Keratinocyte (primary cell): ENCODE measurements at regions not wholly inside any gene's neighbourhood (a gene's known extent, or its start where the extent isn't known, plus 50 kb on each side); places are given as distances from the start of the nearest gene placed in this dataset.

Source experiments
- DNase-seq: peaks from one replicate; pipeline ENCODE4 v3.0.0-alpha.2; 2011; ENCODE audit warnings: low read depth, missing footprints, low spot score
- FAIRE-seq: peaks from 2 replicates; lab custom pipeline; 2011; peaks lifted over from hg19 to GRCh38; lab: Jason Lieb, UNC
- H2AFZ ChIP-seq: 2 replicates; pipeline ENCODE4 v1.6.0; 2012; ENCODE audit warnings: low read length, control low read depth, inconsistent platforms; ENCODE audit not compliant: control insufficient read depth
- H3K27ac ChIP-seq: 2 replicates; pipeline ENCODE4 v1.5.1; 2011; ENCODE audit warnings: low read length; ENCODE audit not compliant: control insufficient read depth, insufficient read depth
- H3K27me3 ChIP-seq: 3 replicates; pipeline ENCODE4 v1.6.0; 2011; ENCODE audit warnings: low read length; ENCODE audit not compliant: control insufficient read depth, insufficient read depth; ENCODE audit errors: extremely low read depth
- H3K36me3 ChIP-seq, 2 experiments: 2 replicates in 1 of 2; 3 replicates in 1 of 2; pipeline ENCODE4 v1.5.1; 2011; ENCODE audit warnings: low read length in 2 of 2, mild to moderate bottlenecking in 1 of 2; ENCODE audit not compliant: control insufficient read depth in 2 of 2, insufficient read depth in 2 of 2; ENCODE audit errors: extremely low read depth in 1 of 2
- H3K4me1 ChIP-seq: 3 replicates; pipeline ENCODE4 v1.5.1; 2011; ENCODE audit warnings: low read length; ENCODE audit not compliant: control insufficient read depth, insufficient read depth; ENCODE audit errors: extremely low read depth
- H3K4me2 ChIP-seq: 3 replicates; pipeline ENCODE4 v1.6.0; 2011; ENCODE audit warnings: low read depth, low read length; ENCODE audit not compliant: control insufficient read depth, insufficient read depth; ENCODE audit errors: extremely low read depth
- H3K4me3 ChIP-seq, 3 experiments: fragments of 200-600 bp in 1 of 3; sonication (generic) in 1 of 3; 2 replicates in 2 of 3; 3 replicates in 1 of 3; pipeline ENCODE4 v1.5.1; 2011 to 2016; ENCODE audit warnings: low read length in 3 of 3, mild to moderate bottlenecking in 3 of 3, control low read depth in 2 of 3, inconsistent platforms in 1 of 3, low read depth in 1 of 3, mixed read lengths in 1 of 3, mixed run types in 1 of 3, moderate library complexity in 1 of 3; ENCODE audit not compliant: control insufficient read depth in 2 of 3, insufficient read depth in 2 of 3; ENCODE audit errors: extremely low read depth in 1 of 3
- H3K79me2 ChIP-seq: 2 replicates; pipeline ENCODE4 v1.6.0; 2012; ENCODE audit warnings: low read length; ENCODE audit not compliant: control insufficient read depth, insufficient read depth
- H3K9ac ChIP-seq: 3 replicates; pipeline ENCODE4 v1.6.0; 2011; ENCODE audit warnings: low read length; ENCODE audit not compliant: control insufficient read depth, insufficient read depth; ENCODE audit errors: extremely low read depth
- H3K9me1 ChIP-seq: 3 replicates; pipeline ENCODE4 v1.6.0; 2011; ENCODE audit warnings: low read length; ENCODE audit not compliant: control insufficient read depth, insufficient read depth; ENCODE audit errors: extremely low read depth
- H3K9me3 ChIP-seq: 2 replicates; pipeline ENCODE4 v1.5.1; 2012; ENCODE audit warnings: low read depth, low read length; ENCODE audit not compliant: control insufficient read depth
- H4K20me1 ChIP-seq: 3 replicates; pipeline ENCODE4 v1.6.0; 2011; ENCODE audit warnings: low read length; ENCODE audit not compliant: control insufficient read depth, insufficient read depth; ENCODE audit errors: extremely low read depth
- EZH2 ChIP-seq: IDR thresholded peaks from one replicate; pipeline ENCODE4 v1.6.1; 2012; ENCODE audit warnings: inconsistent platforms, mild to moderate bottlenecking, low read length, moderate library complexity
- dilution Hi-C: fragments of 300-500 bp; cut with MboI; formaldehyde crosslinking; loops from one replicate; pipeline ENCODE4 v1.7.0; 2020; ENCODE audit warnings: low sequenced_read_pairs; ENCODE audit not compliant: extremely low pct_ligation_motif_present
- TF ChIP-seq, protein P1 (sequence below), 3 experiments: IDR thresholded peaks in 1 of 3; conservative IDR thresholded peaks in 1 of 3; optimal IDR thresholded peaks in 1 of 3; 2 replicates in 2 of 3; 3 replicates in 1 of 3; pipeline versions ENCODE3 to v1.5.1; 2011; ENCODE audit warnings: low read length in 3 of 3, mild to moderate bottlenecking in 3 of 3, moderate library complexity in 2 of 3, control low read depth in 1 of 3, inconsistent platforms in 1 of 3; ENCODE audit not compliant: insufficient read depth in 2 of 3; ENCODE audit errors: extremely low read depth in 1 of 3

DNA sequence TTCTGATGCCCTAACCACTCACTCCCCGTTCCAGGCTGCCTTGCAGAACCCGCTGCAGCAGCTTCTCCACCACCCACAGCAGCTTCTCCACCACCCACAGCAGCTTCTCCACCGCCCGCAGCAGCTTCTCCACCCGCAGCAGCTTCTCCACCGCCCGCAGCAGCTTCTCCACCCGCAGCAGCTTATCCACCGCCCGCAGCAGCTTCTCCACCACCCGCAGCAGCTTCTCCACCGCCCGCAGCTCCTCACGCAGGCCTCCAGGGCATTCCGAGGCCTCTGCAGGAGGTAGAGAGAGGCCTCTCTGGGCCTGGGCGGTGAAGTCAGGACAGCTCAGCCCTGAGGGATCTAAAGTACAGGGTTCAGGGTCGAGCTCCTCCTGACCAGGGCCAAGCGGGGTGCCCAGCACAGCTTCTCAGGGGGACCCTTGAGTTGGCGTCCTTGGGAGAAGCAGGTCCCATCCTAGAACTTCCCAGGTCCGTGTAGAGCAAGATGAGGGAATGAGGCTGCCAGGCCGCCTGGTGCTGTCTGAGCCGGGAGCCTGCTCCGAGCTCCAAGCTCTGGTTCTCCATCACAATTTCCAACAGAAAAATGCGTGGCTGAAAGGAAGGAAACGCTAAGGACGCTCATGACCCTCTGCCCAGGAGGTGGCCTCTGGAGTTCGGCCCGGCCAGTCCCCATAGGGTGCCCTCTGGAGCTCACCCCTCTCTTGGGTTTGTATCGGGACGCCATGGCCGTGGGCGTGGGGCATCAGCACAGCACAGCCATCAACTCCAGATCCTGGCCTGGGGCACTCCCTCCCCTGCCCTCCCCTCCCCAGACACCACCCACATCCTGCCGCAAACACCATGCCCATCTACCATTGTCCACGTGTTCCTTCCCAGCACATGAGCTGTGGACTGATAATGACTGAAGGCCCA is 528.6 kb downstream of the BRD1 start:
- TF ChIP-seq, protein P1, sequence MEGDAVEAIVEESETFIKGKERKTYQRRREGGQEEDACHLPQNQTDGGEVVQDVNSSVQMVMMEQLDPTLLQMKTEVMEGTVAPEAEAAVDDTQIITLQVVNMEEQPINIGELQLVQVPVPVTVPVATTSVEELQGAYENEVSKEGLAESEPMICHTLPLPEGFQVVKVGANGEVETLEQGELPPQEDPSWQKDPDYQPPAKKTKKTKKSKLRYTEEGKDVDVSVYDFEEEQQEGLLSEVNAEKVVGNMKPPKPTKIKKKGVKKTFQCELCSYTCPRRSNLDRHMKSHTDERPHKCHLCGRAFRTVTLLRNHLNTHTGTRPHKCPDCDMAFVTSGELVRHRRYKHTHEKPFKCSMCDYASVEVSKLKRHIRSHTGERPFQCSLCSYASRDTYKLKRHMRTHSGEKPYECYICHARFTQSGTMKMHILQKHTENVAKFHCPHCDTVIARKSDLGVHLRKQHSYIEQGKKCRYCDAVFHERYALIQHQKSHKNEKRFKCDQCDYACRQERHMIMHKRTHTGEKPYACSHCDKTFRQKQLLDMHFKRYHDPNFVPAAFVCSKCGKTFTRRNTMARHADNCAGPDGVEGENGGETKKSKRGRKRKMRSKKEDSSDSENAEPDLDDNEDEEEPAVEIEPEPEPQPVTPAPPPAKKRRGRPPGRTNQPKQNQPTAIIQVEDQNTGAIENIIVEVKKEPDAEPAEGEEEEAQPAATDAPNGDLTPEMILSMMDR (optimal IDR thresholded peaks at IDR 0.05 in 1 of 3, IDR thresholded peaks at IDR 0.05 in 1 of 3, conservative IDR thresholded peaks at IDR 0.05 in 1 of 3; ENCODE audit: extremely low read depth in 1 of 3, insufficient read depth in 2 of 3, low read length in 3 of 3): no peak
- TF ChIP-seq EZH2: no peak
- H2AFZ ChIP-seq: no peak overlapping the region
- DNase-seq: no peak

DNA sequence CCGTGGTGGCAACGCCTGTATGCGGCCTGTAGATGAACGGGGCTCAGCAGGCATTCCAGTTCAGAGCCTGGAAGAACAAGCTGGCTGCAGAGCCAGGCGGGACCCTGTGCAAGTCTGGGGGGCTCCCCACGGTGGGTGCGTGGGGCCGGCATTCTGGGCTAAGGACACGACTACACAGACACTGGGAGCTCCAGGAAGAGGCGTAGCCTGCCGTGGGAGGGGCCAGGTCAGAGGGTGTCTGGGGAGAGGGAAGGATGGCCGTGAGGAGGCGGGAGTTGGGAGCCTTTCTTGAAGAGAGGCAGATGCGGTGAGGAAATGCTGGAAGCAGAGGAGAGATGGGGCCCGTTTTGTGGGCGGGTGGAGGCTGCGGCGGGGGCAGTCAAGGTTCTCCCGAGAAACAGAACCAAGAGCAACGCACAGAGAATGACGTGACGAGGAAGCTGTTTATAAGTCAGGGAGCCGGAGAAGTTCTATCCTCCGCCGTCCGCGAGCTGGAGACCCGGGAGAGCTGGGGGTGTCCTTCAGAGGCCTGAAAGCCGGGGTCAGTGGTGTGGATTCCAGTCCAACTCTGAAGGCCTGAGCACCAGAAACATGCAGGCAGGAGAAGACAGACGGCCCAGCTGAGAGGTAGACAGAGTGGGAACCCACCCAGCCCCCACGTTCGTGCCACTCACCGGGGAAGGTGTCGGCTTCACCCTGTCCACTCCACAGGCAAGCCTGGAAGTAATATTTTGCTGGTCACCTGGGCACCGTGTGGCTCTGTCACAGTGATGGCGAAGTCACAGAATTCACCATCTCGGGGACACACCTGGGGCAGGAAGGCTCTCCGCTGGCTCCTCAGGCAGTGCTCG is 529.6 kb downstream of the BRD1 start:
- dilution Hi-C loops: no loop called here
- Histone ChIP-seq H3K4me3 (no peak overlapping the region), H3K27me3 (no peaks in the 10 kb centered on the region), H4K20me1 (no peaks in the 10 kb centered on the region), H3K36me3 (no peaks in the 10 kb centered on the region), H3K9ac (no peak overlapping the region), H3K9me3 (peaks cover 6% of the 10 kb centered on the region), H3K9me1 (no peaks in the 10 kb centered on the region), H3K4me2 (no peak overlapping the region), H3K4me1 (no peaks in the 10 kb centered on the region), H2AFZ (no peak overlapping the region), H3K27ac (no peak overlapping the region), H3K79me2 (no peaks in the 10 kb centered on the region)
- DNase-seq (no peak), FAIRE-seq (no peak)
- TF ChIP-seq EZH2: no peak
- TF ChIP-seq, protein P1 (optimal IDR thresholded peaks at IDR 0.05 in 1 of 3, IDR thresholded peaks at IDR 0.05 in 1 of 3, conservative IDR thresholded peaks at IDR 0.05 in 1 of 3; ENCODE audit: extremely low read depth in 1 of 3, insufficient read depth in 2 of 3, low read length in 3 of 3): no peak

More for the DNA sequence above, 528.6 kb downstream of the BRD1 start:
- FAIRE-seq: no peak
- Histone ChIP-seq H3K36me3 (no peaks in the 10 kb centered on the region), H3K27ac (no peak overlapping the region), H3K9me3 (peaks cover 14% of the 10 kb centered on the region), H4K20me1 (no peaks in the 10 kb centered on the region), H3K9ac (no peak overlapping the region), H3K4me3 (no peak overlapping the region), H3K4me1 (no peaks in the 10 kb centered on the region), H3K27me3 (no peaks in the 10 kb centered on the region), H3K4me2 (no peak overlapping the region), H3K79me2 (no peaks in the 10 kb centered on the region), H3K9me1 (no peaks in the 10 kb centered on the region)
- dilution Hi-C loops: no loop called here
